Fibroblast of lung (primary cell): ENCODE measurements at regions not wholly inside any gene's neighbourhood (a gene's known extent, or its start where the extent isn't known, plus 50 kb on each side); places are given as distances from the start of the nearest gene placed in this dataset.

Source experiments
- EZH2 ChIP-seq: IDR thresholded peaks from 2 replicates; pipeline ENCODE4 v1.5.1; 2012; ENCODE audit warnings: low read length, control low read depth, mild to moderate bottlenecking; ENCODE audit errors: missing control alignments
- TF ChIP-seq, protein P1 (sequence below), 2 donors: IDR thresholded peaks in 1 of 2; conservative IDR thresholded peaks in 1 of 2; 1 replicate in 1 of 2; 2 replicates in 1 of 2; pipeline ENCODE4 v1.5.1; 2011 to 2012; ENCODE audit warnings: low read length in 2 of 2, control low read depth in 1 of 2, inconsistent platforms in 1 of 2, low read depth in 1 of 2, mild to moderate bottlenecking in 1 of 2

DNA sequence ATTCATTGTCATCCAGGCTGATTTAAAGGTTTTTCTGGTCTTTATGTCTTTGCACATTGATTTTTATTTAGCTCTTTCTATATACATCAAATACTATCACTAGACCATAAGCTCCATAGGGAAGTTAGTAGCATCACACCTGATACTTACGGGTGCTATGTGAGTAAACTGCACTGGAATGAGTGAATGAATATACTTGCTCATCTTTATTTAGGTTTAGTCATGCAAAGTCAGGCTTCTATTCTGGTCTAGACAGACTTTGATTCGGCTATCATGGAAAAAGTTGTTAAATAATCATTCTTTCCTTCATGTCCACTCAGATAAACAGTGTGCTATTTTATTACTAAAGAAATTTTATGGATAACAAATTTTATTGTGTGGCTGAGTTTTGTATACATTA lies 457.8 kb upstream of the PCDH7 start:
- TF ChIP-seq, protein P1, sequence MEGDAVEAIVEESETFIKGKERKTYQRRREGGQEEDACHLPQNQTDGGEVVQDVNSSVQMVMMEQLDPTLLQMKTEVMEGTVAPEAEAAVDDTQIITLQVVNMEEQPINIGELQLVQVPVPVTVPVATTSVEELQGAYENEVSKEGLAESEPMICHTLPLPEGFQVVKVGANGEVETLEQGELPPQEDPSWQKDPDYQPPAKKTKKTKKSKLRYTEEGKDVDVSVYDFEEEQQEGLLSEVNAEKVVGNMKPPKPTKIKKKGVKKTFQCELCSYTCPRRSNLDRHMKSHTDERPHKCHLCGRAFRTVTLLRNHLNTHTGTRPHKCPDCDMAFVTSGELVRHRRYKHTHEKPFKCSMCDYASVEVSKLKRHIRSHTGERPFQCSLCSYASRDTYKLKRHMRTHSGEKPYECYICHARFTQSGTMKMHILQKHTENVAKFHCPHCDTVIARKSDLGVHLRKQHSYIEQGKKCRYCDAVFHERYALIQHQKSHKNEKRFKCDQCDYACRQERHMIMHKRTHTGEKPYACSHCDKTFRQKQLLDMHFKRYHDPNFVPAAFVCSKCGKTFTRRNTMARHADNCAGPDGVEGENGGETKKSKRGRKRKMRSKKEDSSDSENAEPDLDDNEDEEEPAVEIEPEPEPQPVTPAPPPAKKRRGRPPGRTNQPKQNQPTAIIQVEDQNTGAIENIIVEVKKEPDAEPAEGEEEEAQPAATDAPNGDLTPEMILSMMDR (conservative IDR thresholded peaks at IDR 0.05 in 1 of 2, IDR thresholded peaks at IDR 0.05 in 1 of 2; ENCODE audit: low read depth in 1 of 2, low read length in 2 of 2) = no peak
- no peak for TF ChIP-seq EZH2
